ENCODE measurements at regions not wholly inside any gene's neighbourhood (a gene's known extent, or its start where the extent isn't known, plus 50 kb on each side); places are given as distances from the start of the nearest gene placed in this dataset.

GRCh38 chr3:64801856-64802255, 114.1 kb upstream of the ADAMTS9 start:
- no peak for DNase-seq
- Histone ChIP-seq H3K9me3 (no peaks in the 10 kb centered on the region), H3K36me3 (ENCODE audit: control insufficient read depth, insufficient read depth, low read length) (no peaks in the 10 kb centered on the region), H3K27me3 (replicated peaks; ENCODE audit: control insufficient read depth, insufficient read depth, low read length) (no peaks in the 10 kb centered on the region; the same call in 1 of the 2 replicates), H3K4me1 (peaks cover 8% of the 10 kb centered on the region; the same call in 1 of the 2 replicates), H3K4me3 (ENCODE audit: low read depth, low read length) (no peak overlapping the region)
- peaks cover 10% of the 10 kb centered on the region for H3K4me1 Mint-ChIP-seq (ENCODE audit: low read depth, unreplicated experiment)
- TF ChIP-seq CTCF (IDR thresholded peaks at IDR 0.05; ENCODE audit: insufficient read depth in 1 of 2, low read depth in 1 of 2, low read length in 1 of 2, severe bottlenecking in 1 of 2, unreplicated experiment in 1 of 2): no peak
- intact Hi-C loops (cut with micrococcal nuclease; ENCODE audit: unreplicated experiment): no loop called here
- H3K36me3 Mint-ChIP-seq (ENCODE audit: insufficient read depth, unreplicated experiment): no peaks in the 10 kb centered on the region
- H3K4me3 Mint-ChIP-seq (ENCODE audit: unreplicated experiment): no peak overlapping the region
- ChIA-PET CTCF (interaction anchor here (0.6 kb wide), 1 partner anchor 1418 kb away, joined by 3 read pairs; no protein-coding TSS in a partner anchor), POLR2A (no interaction called here)
- no peaks in the 10 kb centered on the region for H3K9me3 Mint-ChIP-seq (ENCODE audit: unreplicated experiment)
- no TSS peak for BruUV-seq (replicated peaks)
- H3K27ac Mint-ChIP-seq (ENCODE audit: unreplicated experiment): no peak overlapping the region
- H3K27me3 Mint-ChIP-seq (ENCODE audit: insufficient read depth, unreplicated experiment): no peaks in the 10 kb centered on the region

GRCh38 chr3:64799606-64800005, 111.8 kb upstream of the ADAMTS9 start:
- intact Hi-C loops (cut with micrococcal nuclease; ENCODE audit: unreplicated experiment): no loop called here
- no TSS peak for BruUV-seq (replicated peaks)
- Mint-ChIP-seq H3K27ac (ENCODE audit: unreplicated experiment) (no peak overlapping the region), H3K4me3 (ENCODE audit: unreplicated experiment) (no peak overlapping the region), H3K27me3 (ENCODE audit: insufficient read depth, unreplicated experiment) (no peaks in the 10 kb centered on the region), H3K9me3 (ENCODE audit: unreplicated experiment) (no peaks in the 10 kb centered on the region), H3K36me3 (ENCODE audit: insufficient read depth, unreplicated experiment) (no peaks in the 10 kb centered on the region), H3K4me1 (ENCODE audit: low read depth, unreplicated experiment) (no peaks in the 10 kb centered on the region)
- ChIA-PET CTCF (no interaction called here), POLR2A (no interaction called here)
- H3K27me3 ChIP-seq (replicated peaks; ENCODE audit: control insufficient read depth, insufficient read depth, low read length): no peaks in the 10 kb centered on the region; the same call in 1 of the 2 replicates
- no peaks in the 10 kb centered on the region for H3K4me1 ChIP-seq
- no peaks in the 10 kb centered on the region for H3K36me3 ChIP-seq (ENCODE audit: control insufficient read depth, insufficient read depth, low read length)
- no peaks in the 10 kb centered on the region for H3K9me3 ChIP-seq
- H3K4me3 ChIP-seq (ENCODE audit: low read depth, low read length): no peak overlapping the region
- no peak for TF ChIP-seq CTCF (IDR thresholded peaks at IDR 0.05; ENCODE audit: insufficient read depth in 1 of 2, low read depth in 1 of 2, low read length in 1 of 2, severe bottlenecking in 1 of 2, unreplicated experiment in 1 of 2)
- DNase-seq: no peak

GRCh38 chr3:64798316-64798715, 110.5 kb upstream of the ADAMTS9 start:
- H3K27me3 Mint-ChIP-seq (ENCODE audit: insufficient read depth, unreplicated experiment): no peaks in the 10 kb centered on the region
- ChIA-PET POLR2A (no interaction called here), CTCF (no interaction called here)
- no peaks in the 10 kb centered on the region for H3K27me3 ChIP-seq (replicated peaks; ENCODE audit: control insufficient read depth, insufficient read depth, low read length)
- intact Hi-C loops (cut with micrococcal nuclease; ENCODE audit: unreplicated experiment): no loop called here
- no peaks in the 10 kb centered on the region for H3K36me3 ChIP-seq (ENCODE audit: control insufficient read depth, insufficient read depth, low read length)
- DNase-seq: no peak
- H3K4me3 ChIP-seq (ENCODE audit: low read depth, low read length): no peak overlapping the region
- H3K36me3 Mint-ChIP-seq (ENCODE audit: insufficient read depth, unreplicated experiment): no peaks in the 10 kb centered on the region
- no peaks in the 10 kb centered on the region for H3K9me3 ChIP-seq
- no peak overlapping the region for H3K27ac Mint-ChIP-seq (ENCODE audit: unreplicated experiment)
- H3K9me3 Mint-ChIP-seq (ENCODE audit: unreplicated experiment): no peaks in the 10 kb centered on the region
- TF ChIP-seq CTCF (IDR thresholded peaks at IDR 0.05; ENCODE audit: insufficient read depth in 1 of 2, low read depth in 1 of 2, low read length in 1 of 2, severe bottlenecking in 1 of 2, unreplicated experiment in 1 of 2): no peak
- no peaks in the 10 kb centered on the region for H3K4me1 Mint-ChIP-seq (ENCODE audit: low read depth, unreplicated experiment)
- BruUV-seq (replicated peaks): no TSS peak
- no peaks in the 10 kb centered on the region for H3K4me1 ChIP-seq
- H3K4me3 Mint-ChIP-seq (ENCODE audit: unreplicated experiment): no peak overlapping the region

Data from Caco-2 (cell line).